SK-N-DZ (cell line): ENCODE measurements at regions not wholly inside any gene's neighbourhood (a gene's known extent, or its start where the extent isn't known, plus 50 kb on each side); places are given as distances from the start of the nearest gene placed in this dataset.

Source experiments
- DNase-seq: peaks from one replicate; pipeline ENCODE4 v3.0.0-alpha.2; 2015; ENCODE audit warnings: low spot score

GRCh38 chrX:8319359-8319758 is 145.3 kb upstream of the VCX3B start:
- no peak for DNase-seq

DNA sequence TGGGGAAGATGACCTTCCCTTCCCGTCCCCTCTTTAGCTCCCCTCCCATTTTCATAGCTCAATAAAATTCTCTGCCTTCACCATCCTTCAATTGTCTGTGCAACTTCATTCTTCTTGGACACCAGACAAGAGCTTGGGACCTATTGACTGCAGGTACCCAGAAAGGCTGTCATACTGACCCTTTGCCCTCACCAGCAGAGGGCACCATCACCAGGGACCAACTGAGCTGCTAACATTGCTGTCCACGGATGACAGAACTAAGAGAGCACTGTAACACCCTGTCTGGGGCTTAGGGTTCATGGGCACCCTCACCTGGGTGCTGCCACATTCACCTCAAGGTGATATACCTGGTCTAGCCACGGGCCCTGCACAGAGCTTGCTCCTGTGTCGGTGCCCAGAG is 141.3 kb upstream of the VCX3B start:
- no peak for DNase-seq

- no peak for DNase-seq
Measured at GRCh38 chrX:8341814-8342590, 122.6 kb upstream of the VCX3B start.

DNA sequence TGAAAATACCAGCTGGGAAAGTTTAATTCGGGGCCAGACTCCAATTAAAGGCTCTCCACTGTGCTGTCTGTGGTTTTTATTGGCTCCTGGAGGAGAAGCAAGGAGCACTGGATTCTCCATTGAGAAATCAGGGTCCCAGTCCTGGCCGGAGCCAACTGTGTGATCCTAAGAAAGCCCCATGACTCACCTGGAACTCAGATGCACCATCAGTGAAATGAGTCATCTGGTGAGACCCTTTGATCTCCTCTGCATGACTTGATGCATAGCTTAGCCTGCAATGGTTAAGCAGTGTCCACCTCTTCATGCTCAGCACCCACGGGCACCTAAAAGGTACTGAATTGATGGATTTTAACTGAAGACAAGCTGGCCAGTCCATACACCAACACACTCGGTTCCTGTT is 119.2 kb upstream of the VCX3B start:
- no peak for DNase-seq

GRCh38 chrX:8346060-8346459 is 118.6 kb upstream of the VCX3B start:
- no peak for DNase-seq

DNA sequence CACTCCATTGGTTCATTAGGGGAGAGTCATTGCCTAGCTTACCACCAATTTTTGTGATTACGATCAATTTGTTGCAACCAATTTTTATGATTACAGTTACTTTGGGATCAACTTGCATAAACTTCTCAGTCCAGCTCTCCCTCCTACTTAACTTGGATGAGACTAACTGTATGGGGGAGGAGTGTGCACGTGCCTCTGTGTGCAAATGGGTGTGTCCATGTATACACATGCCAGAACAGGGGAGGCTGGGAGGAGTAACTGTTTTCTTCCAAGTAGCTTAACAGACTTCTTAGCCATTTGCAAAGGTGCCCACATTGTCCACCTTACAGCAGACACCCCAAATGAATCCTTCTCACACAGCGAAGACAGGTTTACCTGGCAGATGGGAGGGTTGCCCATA is 117.7 kb upstream of the VCX3B start:
- no peak for DNase-seq

- DNase-seq = no peak
Measured at GRCh38 chrX:8349816-8350544, 114.7 kb upstream of the VCX3B start.

- no peak for DNase-seq
Measured at GRCh38 chrX:8358302-8358701, 106.3 kb upstream of the VCX3B start.

GRCh38 chrX:8364369-8365141 is 100.1 kb upstream of the VCX3B start:
- peak; percentile 62 for DNase-seq

GRCh38 chrX:8366481-8366880 is 98.1 kb upstream of the VCX3B start:
- no peak for DNase-seq

DNA sequence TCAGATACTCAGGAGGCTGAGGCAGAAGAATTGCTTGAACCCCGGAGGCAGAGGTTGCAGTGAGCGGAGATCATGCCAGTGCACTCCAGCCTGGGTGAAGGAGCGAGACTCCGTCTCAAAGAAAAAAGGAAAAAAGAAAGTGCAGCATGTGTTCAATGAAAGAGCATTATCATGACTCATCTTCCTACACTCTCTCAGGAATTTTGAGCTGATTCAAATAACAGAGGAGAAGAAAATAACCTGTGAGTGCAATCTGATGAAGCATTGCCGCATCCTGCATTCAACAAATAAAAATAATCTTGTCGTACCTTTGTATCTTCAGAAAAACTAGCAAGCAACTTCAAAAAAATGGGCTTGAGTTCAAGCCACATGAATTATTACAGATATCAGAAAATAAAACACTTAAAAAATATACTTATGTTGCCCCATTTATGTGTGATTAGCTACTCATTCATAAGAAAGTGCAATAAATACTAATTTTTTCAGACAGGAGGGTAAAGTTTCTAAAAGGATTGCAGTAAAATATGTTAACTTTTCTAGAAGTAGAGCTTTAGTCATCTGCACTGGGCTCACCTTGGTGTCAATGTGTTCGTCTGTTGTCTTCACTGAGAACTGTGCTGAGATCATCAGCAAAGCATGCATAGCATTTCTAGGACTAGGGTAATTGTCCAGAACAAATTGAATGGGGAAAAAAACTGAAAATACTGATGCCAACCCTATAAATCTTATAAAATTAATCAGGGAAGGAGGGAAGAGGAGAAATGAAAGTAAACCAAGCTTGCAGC is 90.4 kb upstream of the VCX3B start:
- no peak for DNase-seq

- no peak for DNase-seq
Measured at GRCh38 chrX:8377041-8377440, 87.6 kb upstream of the VCX3B start.

- no peak for DNase-seq
Measured at GRCh38 chrX:8390771-8391170, 73.9 kb upstream of the VCX3B start.

DNA sequence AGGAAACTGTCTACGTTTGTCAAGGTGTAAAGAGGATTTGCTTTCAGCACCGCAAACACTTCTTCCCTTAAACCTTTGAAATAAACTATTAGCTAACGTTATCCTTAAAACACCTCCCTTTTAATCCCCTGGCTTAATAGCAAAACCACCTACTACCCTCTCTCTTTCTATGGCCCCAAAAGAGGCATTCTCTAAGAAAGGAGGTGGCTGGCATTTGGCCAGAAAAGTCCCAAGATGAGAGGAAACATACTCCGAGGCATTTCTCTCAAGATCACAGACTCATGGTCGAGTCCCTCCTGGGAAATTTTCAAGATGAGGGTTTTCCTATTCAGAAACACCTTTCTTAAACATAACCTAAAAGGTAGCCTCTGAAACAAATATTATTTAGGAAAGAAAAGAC is 60.6 kb upstream of the VCX3B start:
- DNase-seq = no peak

GRCh38 chrX:8404471-8404870 is 60.2 kb upstream of the VCX3B start:
- no peak for DNase-seq

DNA sequence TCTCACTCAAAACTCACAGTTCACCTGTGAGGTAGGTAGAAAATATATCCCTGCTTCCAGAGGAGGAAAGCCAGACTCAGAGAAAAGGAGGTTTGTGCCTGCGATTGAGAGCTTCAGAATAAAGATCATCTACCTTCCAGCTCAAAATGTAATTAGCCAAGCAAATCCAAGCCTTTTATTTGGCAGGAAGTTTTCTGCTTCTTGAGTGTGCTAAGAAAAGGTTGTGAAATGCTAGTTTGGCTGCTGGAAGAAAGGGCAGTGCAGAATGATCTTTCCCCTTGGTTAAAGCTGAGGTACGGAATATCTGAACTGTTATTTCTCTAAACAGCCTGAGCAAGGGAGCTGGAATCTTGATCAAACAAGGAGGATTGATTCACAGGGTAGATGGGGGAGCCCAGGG is 59.7 kb upstream of the VCX3B start:
- DNase-seq = no peak

DNA sequence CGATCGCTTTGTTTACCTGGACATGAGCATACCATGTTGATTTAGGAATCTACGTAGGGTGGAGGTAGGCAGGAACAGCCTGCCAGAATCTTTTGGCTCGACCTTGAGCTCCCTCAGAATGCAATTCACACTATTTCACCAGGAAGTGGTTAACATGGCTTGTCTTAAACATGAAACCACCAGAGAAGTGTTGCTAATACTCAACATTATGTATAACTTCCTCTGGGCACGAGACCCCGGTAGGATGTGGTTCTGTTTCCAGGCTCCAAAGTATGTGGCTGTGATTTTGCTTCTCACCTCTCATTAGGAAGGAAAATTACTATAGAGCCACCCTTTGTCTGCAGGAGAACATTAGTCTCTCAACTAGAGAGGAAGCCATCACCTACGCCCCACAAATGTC is 59.0 kb upstream of the VCX3B start:
- no peak for DNase-seq

GRCh38 chrX:8413279-8413678 is 51.4 kb upstream of the VCX3B start:
- DNase-seq = no peak
